H1 (cell line): ENCODE measurements at regions not wholly inside any gene's neighbourhood (a gene's known extent, or its start where the extent isn't known, plus 50 kb on each side); places are given as distances from the start of the nearest gene placed in this dataset.

Source experiments
- CTCF ChIA-PET: fragments of 300-600 bp; sonication (Branson Sonifier 250); formaldehyde crosslinking; loops from one replicate; lab custom pipeline; 2021; ENCODE audit not compliant: partially characterized antibody; lab: Charles Lee
- POLR2A ChIA-PET: fragments of 300-600 bp; sonication (Branson Sonifier 250); formaldehyde crosslinking; loops from one replicate; lab custom pipeline; 2021; ENCODE audit warnings: inconsistent platforms; ENCODE audit not compliant: partially characterized antibody; lab: Charles Lee
- DNase-seq, 2 experiments: peaks; one replicate each; pipeline versions ENCODE4 v3.0.0 to v3.0.0-alpha.2; 2010 to 2022; ENCODE audit warnings: low spot score in 2 of 2, low read depth in 1 of 2, mixed read lengths in 1 of 2
- FAIRE-seq: peaks from 2 replicates; lab custom pipeline; 2011; peaks lifted over from hg19 to GRCh38; lab: Jason Lieb, UNC
- H2AFZ ChIP-seq: 2 replicates; pipeline ENCODE4 v1.8.1; 2012; ENCODE audit warnings: low read length, inconsistent platforms
- H2AK5ac ChIP-seq: 2 replicates; pipeline ENCODE4 v1.6.1; 2013; ENCODE audit warnings: low read depth, low read length
- H2BK120ac ChIP-seq: replicated peaks from 2 replicates; pipeline ENCODE3; 2013; ENCODE audit warnings: low read depth, low read length, inconsistent platforms
- H2BK12ac ChIP-seq: 2 replicates; pipeline ENCODE4 v1.6.1; 2013; ENCODE audit warnings: low read depth, low read length
- H2BK15ac ChIP-seq: 2 replicates; pipeline ENCODE4 v1.6.1; 2013; ENCODE audit warnings: low read length
- H2BK20ac ChIP-seq: 2 replicates; pipeline ENCODE4 v1.6.1; 2013; ENCODE audit warnings: low read length
- H2BK5ac ChIP-seq: 2 replicates; pipeline ENCODE4 v1.6.1; 2013; ENCODE audit warnings: low read depth, low read length
- H3K14ac ChIP-seq: 2 replicates; pipeline ENCODE4 v1.6.1; 2013; ENCODE audit warnings: inconsistent platforms; ENCODE audit not compliant: insufficient read length
- H3K18ac ChIP-seq: 2 replicates; pipeline ENCODE4 v1.6.1; 2013; ENCODE audit warnings: low read length; ENCODE audit errors: extremely low read depth
- H3K23ac ChIP-seq: 2 replicates; pipeline ENCODE4 v1.6.1; 2013; ENCODE audit warnings: inconsistent platforms; ENCODE audit not compliant: insufficient read length
- H3K23me2 ChIP-seq: 2 replicates; pipeline ENCODE4 v1.6.1; 2013; ENCODE audit warnings: low read depth, low read length
- H3K27ac ChIP-seq: 2 replicates; pipeline ENCODE4 v1.6.1; 2011; ENCODE audit warnings: low read depth, low read length, inconsistent platforms
- H3K27me3 ChIP-seq, 4 experiments: replicated peaks in 1 of 4; 1 replicate in 1 of 4; 2 replicates in 3 of 4; pipeline versions ENCODE4 v1.6.1 to v1.8.1; 2011 to 2013; ENCODE audit warnings: low read length in 3 of 4, mild to moderate bottlenecking in 3 of 4, inconsistent platforms in 2 of 4, mixed read lengths in 2 of 4, moderate library complexity in 1 of 4; ENCODE audit not compliant: control insufficient read depth in 3 of 4, insufficient read depth in 3 of 4; ENCODE audit errors: extremely low read depth in 1 of 4
- H3K36me3 ChIP-seq, 4 experiments: 2 replicates each; pipeline versions ENCODE4 v1.6.1 to v1.8.1; 2011 to 2013; ENCODE audit warnings: mild to moderate bottlenecking in 4 of 4, low read length in 3 of 4, moderate library complexity in 2 of 4, control low read depth in 1 of 4, inconsistent platforms in 1 of 4; ENCODE audit not compliant: insufficient read depth in 4 of 4, control insufficient read depth in 2 of 4
- H3K4ac ChIP-seq: replicated peaks from 2 replicates; pipeline ENCODE3; 2013; ENCODE audit warnings: low read length, low read depth, mixed read lengths, inconsistent platforms; ENCODE audit not compliant: insufficient read length
- H3K4me1 ChIP-seq, 4 experiments: replicated peaks in 1 of 4; 1 replicate in 1 of 4; 2 replicates in 3 of 4; pipeline versions ENCODE4 v1.6.1 to v1.8.1; 2011 to 2013; ENCODE audit warnings: low read length in 3 of 4, inconsistent platforms in 2 of 4, mixed read lengths in 1 of 4; ENCODE audit not compliant: insufficient read depth in 4 of 4, control insufficient read depth in 3 of 4
- H3K4me2 ChIP-seq, 2 experiments: 2 replicates each; pipeline versions ENCODE4 v1.6.1 to v1.8.1; 2011 to 2013; ENCODE audit warnings: low read depth in 2 of 2, low read length in 2 of 2, control low read depth in 1 of 2, inconsistent platforms in 1 of 2, mild to moderate bottlenecking in 1 of 2; ENCODE audit not compliant: insufficient read depth in 1 of 2
- H3K4me3 ChIP-seq, 4 experiments: fragments of 200-600, 300-600 bp in 1 of 4; sonication (generic), shearing (Covaris generic), sonication (Bioruptor Twin) in 1 of 4; 2 replicates each; pipeline versions ENCODE4 v1.5.1 to v1.8.1; 2011 to 2016; ENCODE audit warnings: low read length in 4 of 4, low read depth in 3 of 4, control low read depth in 2 of 4, inconsistent platforms in 2 of 4, mild to moderate bottlenecking in 2 of 4, mixed read lengths in 1 of 4, moderate library complexity in 1 of 4; ENCODE audit not compliant: insufficient read depth in 2 of 4; ENCODE audit errors: extremely low read depth in 1 of 4
- H3K56ac ChIP-seq: replicated peaks from 2 replicates; pipeline ENCODE3; 2013; ENCODE audit warnings: low read depth, mild to moderate bottlenecking, mixed read lengths, low read length, inconsistent platforms; ENCODE audit not compliant: insufficient read length
- H3K79me1 ChIP-seq: 2 replicates; pipeline ENCODE4 v1.6.1; 2013; ENCODE audit warnings: low read depth, low read length, control low read depth
- H3K79me2 ChIP-seq, 2 experiments: 2 replicates each; pipeline versions ENCODE4 v1.6.1 to v1.8.1; 2012 to 2013; ENCODE audit warnings: low read length in 2 of 2, mild to moderate bottlenecking in 2 of 2, inconsistent platforms in 1 of 2; ENCODE audit not compliant: insufficient read depth in 2 of 2, control insufficient read depth in 1 of 2
- H3K9ac ChIP-seq, 4 experiments: replicated peaks in 1 of 4; 1 replicate in 1 of 4; 2 replicates in 3 of 4; pipeline versions ENCODE4 v1.6.1 to v1.8.1; 2011 to 2013; ENCODE audit warnings: low read depth in 3 of 4, low read length in 3 of 4, control low read depth in 2 of 4, mild to moderate bottlenecking in 2 of 4, moderate library complexity in 2 of 4, inconsistent platforms in 1 of 4; ENCODE audit errors: extremely low read depth in 1 of 4
- H3K9me3 ChIP-seq, 2 experiments: 2 replicates each; pipeline versions ENCODE4 v1.6.1 to v1.8.1; 2012 to 2013; ENCODE audit warnings: mild to moderate bottlenecking in 2 of 2, moderate library complexity in 2 of 2, control low read depth in 1 of 2, inconsistent platforms in 1 of 2, low read depth in 1 of 2, low read length in 1 of 2, mixed read lengths in 1 of 2; ENCODE audit not compliant: insufficient read depth in 2 of 2
- H4K20me1 ChIP-seq, 2 experiments: replicated peaks in 1 of 2; 2 replicates each; pipeline versions ENCODE3 to v1.8.1; 2011 to 2013; ENCODE audit warnings: inconsistent platforms in 2 of 2, low read length in 2 of 2, mild to moderate bottlenecking in 1 of 2; ENCODE audit not compliant: insufficient read depth in 2 of 2, control insufficient read depth in 1 of 2
- H4K5ac ChIP-seq: 2 replicates; pipeline ENCODE4 v1.6.1; 2013; ENCODE audit warnings: low read length, low read depth, mixed read lengths, inconsistent platforms; ENCODE audit not compliant: insufficient read length
- H4K8ac ChIP-seq: 2 replicates; pipeline ENCODE4 v1.8.0; 2013; ENCODE audit warnings: mild to moderate bottlenecking, moderate library complexity, low read length, inconsistent platforms; ENCODE audit not compliant: insufficient read depth; ENCODE audit errors: extremely low read depth
- H4K91ac ChIP-seq: replicated peaks from 2 replicates; pipeline ENCODE3; 2013; ENCODE audit warnings: low read length, mixed read lengths, inconsistent platforms; ENCODE audit not compliant: insufficient read length
- RAD21 ChIP-seq, 2 experiments: IDR thresholded peaks in 1 of 2; conservative IDR thresholded peaks in 1 of 2; 2 replicates each; pipeline ENCODE4 v1.6.1; 2011; ENCODE audit warnings: low read depth in 2 of 2, low read length in 2 of 2, improper control_type of control experiment in 1 of 2, inconsistent platforms in 1 of 2, mild to moderate bottlenecking in 1 of 2, moderate library complexity in 1 of 2
- WGBS, 2 experiments: shearing (Covaris generic) in 1 of 2; methylation state at CpG; one replicate each; pipeline versions ENCODE4 v1.1.6 to v1.1.7; 2013 to 2015; ENCODE audit warnings: low lambda C conversion rate in 2 of 2, mixed read lengths in 2 of 2, inconsistent platforms in 1 of 2, low coverage in 1 of 2, missing lambda C conversion rate in 1 of 2; ENCODE audit not compliant: insufficient replicate concordance in 2 of 2, insufficient coverage in 1 of 2, insufficient read length in 1 of 2; ENCODE audit errors: extremely low coverage in 1 of 2, missing lambda C conversion rate in 1 of 2; 5-methylcytosine and 5-hydroxymethylcytosine counted together

DNA sequence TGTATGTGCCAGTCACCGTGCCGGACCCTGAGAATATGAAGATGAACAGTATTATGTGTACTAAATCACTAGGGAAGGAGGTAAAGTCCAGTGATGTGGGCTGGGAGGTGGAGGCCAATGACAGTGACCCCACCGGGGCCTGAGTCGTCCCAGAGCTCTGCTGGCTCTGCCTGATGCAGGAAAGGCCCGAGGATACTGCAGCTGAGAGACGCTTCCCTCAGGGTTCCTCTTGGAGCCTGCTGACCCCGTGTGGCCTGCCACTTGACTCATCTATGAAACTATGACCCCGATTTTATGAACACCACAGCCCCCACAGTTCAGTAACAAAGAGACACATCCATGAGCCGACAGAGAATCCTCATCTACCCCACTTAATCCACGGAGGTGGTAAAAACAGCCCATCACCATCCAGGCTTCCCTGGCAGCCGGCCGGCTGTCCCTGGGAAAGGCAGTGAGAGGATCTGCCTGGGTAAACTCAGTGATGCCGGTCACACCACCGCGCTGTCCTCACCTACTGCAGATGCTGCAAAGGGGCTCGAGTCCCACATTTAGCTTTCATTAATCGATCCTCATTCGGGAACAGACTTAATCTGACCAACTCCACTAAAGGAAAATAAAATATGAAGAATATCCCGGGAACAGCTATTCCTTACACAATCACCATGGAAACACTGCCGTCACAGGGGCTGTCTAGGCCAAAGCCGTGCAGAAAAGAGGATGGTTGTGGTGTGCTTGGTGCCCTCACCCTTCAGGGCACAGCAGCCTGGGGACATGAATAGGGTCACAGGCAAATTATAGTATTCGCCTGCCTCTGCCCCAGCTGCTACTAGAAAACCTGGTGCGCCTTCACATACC lies 82.9 kb downstream of the ARRDC4 start:
- Histone ChIP-seq H2BK15ac (no peak overlapping the region), H4K8ac (no peak overlapping the region), H2BK12ac (no peak overlapping the region), H4K20me1 (no peaks in the 10 kb centered on the region), H3K4me2 (no peak overlapping the region), H2BK5ac (no peak overlapping the region), H3K14ac (no peak overlapping the region), H3K9me3 (no peaks in the 10 kb centered on the region), H4K91ac (no peak overlapping the region), H3K9ac (no peak overlapping the region), H2BK120ac (no peak overlapping the region), H3K79me2 (no peaks in the 10 kb centered on the region), H2AFZ (0 out of 2 replicates have a peak overlapping the region, but pooled peaks have one; percentile 62), H4K5ac (no peak overlapping the region), H3K4ac (no peak overlapping the region), H3K27ac (no peak overlapping the region), H3K79me1 (no peaks in the 10 kb centered on the region), H3K4me1 (no peaks in the 10 kb centered on the region), H3K23ac (no peak overlapping the region), H2AK5ac (no peak overlapping the region), H3K23me2 (no peaks in the 10 kb centered on the region), H3K56ac (no peak overlapping the region), H3K18ac (no peak overlapping the region), H3K4me3 (no peak overlapping the region), H3K27me3 (no peaks in the 10 kb centered on the region), H3K36me3 (no peaks in the 10 kb centered on the region), H2BK20ac (no peak overlapping the region)
- POLR2A ChIA-PET: no interaction called here
- WGBS, 2 experiments: 94% methylated on average over 23 of the region's 23 CpGs; no CpG with 5 or more reads in 1 of the 2 experiments
- CTCF ChIA-PET: interaction anchor here (1.1 to 1.2 kb wide), 3 partner anchors 9 to 144 kb away, joined by 3 to 4 read pairs (median 3); no protein-coding TSS in a partner anchor
- DNase-seq (no peak), FAIRE-seq (no peak)
- peak in 1 of 2 experiments; percentile 12; a peak in 1 of 4 replicates for TF ChIP-seq RAD21 (IDR thresholded peaks at IDR 0.05 in 1 of 2, conservative IDR thresholded peaks at IDR 0.05 in 1 of 2; ENCODE audit: low read depth in 2 of 2, low read length in 2 of 2)
